ENCODE measurements at regions not wholly inside any gene's neighbourhood (a gene's known extent, or its start where the extent isn't known, plus 50 kb on each side); places are given as distances from the start of the nearest gene placed in this dataset.

- POLR2A ChIA-PET, result no interaction called here
- peaks cover 6 to 31% (median 16%) of the 10 kb centered on the region in 9 donors for H3K9me3 Mint-ChIP-seq
- no peaks in the 10 kb centered on the region for H3K27me3 Mint-ChIP-seq
- no peak for DNase-seq
- no peak overlapping the region for H3K4me3 Mint-ChIP-seq
- H3K4me1 Mint-ChIP-seq, result no peaks in the 10 kb centered on the region
- ATAC-seq, result no peak
- H3K36me3 Mint-ChIP-seq, result no peaks in the 10 kb centered on the region
- no peak overlapping the region for H3K27ac Mint-ChIP-seq
Measured at GRCh38 chr5:24788829-24789514, 144.2 kb upstream of the CDH10 start.

- H3K9me3 Mint-ChIP-seq, result peaks cover 0 to 21% (median 11%) of the 10 kb centered on the region in 9 donors
- H3K27me3 Mint-ChIP-seq, result no peaks in the 10 kb centered on the region
- H3K27ac Mint-ChIP-seq, result no peak overlapping the region
- no peak for ATAC-seq
- POLR2A ChIA-PET, result no interaction called here
- no peaks in the 10 kb centered on the region for H3K36me3 Mint-ChIP-seq
- DNase-seq, result no peak
- no peak overlapping the region for H3K4me3 Mint-ChIP-seq
- H3K4me1 Mint-ChIP-seq, result no peaks in the 10 kb centered on the region
Measured at GRCh38 chr5:24786108-24786507, 141.3 kb upstream of the CDH10 start.

- no peak for ATAC-seq
- Mint-ChIP-seq H3K9me3 (peaks cover 0 to 19% (median 9%) of the 10 kb centered on the region in 9 donors), H3K27ac (no peak overlapping the region), H3K36me3 (no peaks in the 10 kb centered on the region), H3K4me1 (no peaks in the 10 kb centered on the region), H3K27me3 (no peaks in the 10 kb centered on the region), H3K4me3 (no peak overlapping the region)
- POLR2A ChIA-PET, result no interaction called here
- DNase-seq, result no peak
Measured at GRCh38 chr5:24783596-24783995, 138.8 kb upstream of the CDH10 start.

GRCh38 chr5:24777392-24777791, 132.6 kb upstream of the CDH10 start:
- Mint-ChIP-seq H3K9me3 (peaks cover 0 to 31% (median 10%) of the 10 kb centered on the region in 9 donors), H3K27me3 (no peaks in the 10 kb centered on the region), H3K4me1 (no peaks in the 10 kb centered on the region), H3K36me3 (peaks cover 0 to 8% (median 0%) of the 10 kb centered on the region in 3 donors), H3K4me3 (no peak overlapping the region), H3K27ac (no peak overlapping the region)
- POLR2A ChIA-PET, result no interaction called here
- ATAC-seq (no peak), DNase-seq (no peak)

DNA sequence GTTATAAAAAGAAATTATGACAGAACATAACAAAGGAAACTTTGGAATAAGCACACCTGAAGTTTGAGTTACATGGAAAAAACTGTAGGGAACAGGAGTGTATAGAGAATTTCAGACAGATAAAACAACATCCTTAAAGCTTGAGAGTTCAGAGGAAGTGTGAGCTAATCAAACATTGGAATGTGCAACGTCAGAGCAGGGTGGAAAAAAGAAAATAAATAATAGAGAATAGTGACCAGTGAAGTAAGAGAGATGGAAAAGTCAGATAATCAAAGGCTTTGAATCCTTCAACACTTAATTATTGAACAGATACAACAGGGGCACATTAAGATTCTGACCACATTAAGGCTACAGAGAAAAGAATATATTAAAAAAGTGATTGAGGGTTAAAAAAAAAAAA, 128.5 kb upstream of the CDH10 start:
- Mint-ChIP-seq H3K9me3 (peaks cover 0 to 35% (median 16%) of the 10 kb centered on the region in 9 donors), H3K27ac (no peak overlapping the region), H3K4me1 (no peaks in the 10 kb centered on the region), H3K36me3 (peaks cover 0 to 14% (median 0%) of the 10 kb centered on the region in 3 donors), H3K4me3 (no peak overlapping the region), H3K27me3 (no peaks in the 10 kb centered on the region)
- POLR2A ChIA-PET, result no interaction called here
- no peak for ATAC-seq
- DNase-seq, result no peak

DNA sequence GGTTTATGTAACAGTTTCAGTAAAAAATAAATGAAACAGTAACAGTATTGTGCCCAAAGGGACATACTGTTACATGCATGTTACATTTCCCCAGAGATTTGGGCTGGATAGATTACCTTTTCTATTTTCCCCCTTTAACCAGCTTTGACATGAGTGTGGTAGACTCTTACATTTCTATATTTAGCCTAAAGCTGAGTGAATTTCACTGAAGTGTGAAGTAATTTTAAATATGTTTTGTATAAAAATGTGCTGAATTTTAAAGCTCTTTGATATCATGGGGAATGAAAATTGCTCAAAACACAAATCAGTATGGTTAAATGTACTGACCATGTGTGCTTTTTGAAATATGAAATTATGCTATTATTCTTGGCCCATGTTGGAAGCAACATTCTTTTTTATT, 122.3 kb upstream of the CDH10 start:
- no peak overlapping the region for H3K27ac Mint-ChIP-seq
- DNase-seq (no peak), ATAC-seq (no peak)
- no peaks in the 10 kb centered on the region for H3K4me1 Mint-ChIP-seq
- no peak overlapping the region for H3K4me3 Mint-ChIP-seq
- H3K27me3 Mint-ChIP-seq, result no peaks in the 10 kb centered on the region
- peaks cover 0 to 3% (median 0%) of the 10 kb centered on the region in 3 donors for H3K36me3 Mint-ChIP-seq
- POLR2A ChIA-PET, result no interaction called here
- H3K9me3 Mint-ChIP-seq, result peaks cover 2 to 31% (median 12%) of the 10 kb centered on the region in 9 donors

- peaks cover 0 to 8% (median 0%) of the 10 kb centered on the region in 3 donors for H3K36me3 Mint-ChIP-seq
- H3K27ac Mint-ChIP-seq, result no peak overlapping the region
- DNase-seq, result no peak
- no peaks in the 10 kb centered on the region for H3K4me1 Mint-ChIP-seq
- POLR2A ChIA-PET, result no interaction called here
- H3K4me3 Mint-ChIP-seq, result no peak overlapping the region
- peaks cover 5 to 43% (median 19%) of the 10 kb centered on the region in 9 donors for H3K9me3 Mint-ChIP-seq
- no peaks in the 10 kb centered on the region for H3K27me3 Mint-ChIP-seq
- no peak for ATAC-seq
Measured at GRCh38 chr5:24765219-24765618, 120.4 kb upstream of the CDH10 start.

GRCh38 chr5:24750355-24750754, 105.6 kb upstream of the CDH10 start:
- Mint-ChIP-seq H3K27me3 (no peaks in the 10 kb centered on the region), H3K4me1 (no peaks in the 10 kb centered on the region), H3K36me3 (no peaks in the 10 kb centered on the region), H3K9me3 (peaks cover 7 to 47% (median 16%) of the 10 kb centered on the region in 9 donors), H3K4me3 (no peak overlapping the region), H3K27ac (no peak overlapping the region)
- POLR2A ChIA-PET, result no interaction called here
- DNase-seq (no peak), ATAC-seq (no peak)

- DNase-seq (no peak), ATAC-seq (no peak)
- Mint-ChIP-seq H3K36me3 (no peaks in the 10 kb centered on the region), H3K4me1 (no peaks in the 10 kb centered on the region), H3K9me3 (peaks cover 7 to 47% (median 23%) of the 10 kb centered on the region in 9 donors), H3K27me3 (no peaks in the 10 kb centered on the region), H3K27ac (no peak overlapping the region), H3K4me3 (no peak overlapping the region)
- POLR2A ChIA-PET, result no interaction called here
Measured at GRCh38 chr5:24749701-24750100, 104.9 kb upstream of the CDH10 start.

GRCh38 chr5:24747327-24747726, 102.5 kb upstream of the CDH10 start:
- POLR2A ChIA-PET, result no interaction called here
- H3K36me3 Mint-ChIP-seq, result no peaks in the 10 kb centered on the region
- H3K27me3 Mint-ChIP-seq, result no peaks in the 10 kb centered on the region
- H3K4me1 Mint-ChIP-seq, result no peaks in the 10 kb centered on the region
- H3K9me3 Mint-ChIP-seq, result peaks cover 3 to 45% (median 19%) of the 10 kb centered on the region in 9 donors
- DNase-seq (no peak), ATAC-seq (no peak)
- no peak overlapping the region for H3K4me3 Mint-ChIP-seq
- no peak overlapping the region for H3K27ac Mint-ChIP-seq

- no peaks in the 10 kb centered on the region for H3K27me3 Mint-ChIP-seq
- no peak overlapping the region for H3K4me3 Mint-ChIP-seq
- no peak overlapping the region for H3K27ac Mint-ChIP-seq
- peaks cover 7 to 35% (median 12%) of the 10 kb centered on the region in 9 donors for H3K9me3 Mint-ChIP-seq
- H3K4me1 Mint-ChIP-seq, result no peaks in the 10 kb centered on the region
- POLR2A ChIA-PET, result no interaction called here
- ATAC-seq (no peak), DNase-seq (no peak)
- no peaks in the 10 kb centered on the region for H3K36me3 Mint-ChIP-seq
Measured at GRCh38 chr5:24742334-24742733, 97.6 kb upstream of the CDH10 start.

GRCh38 chr5:24737163-24737562, 92.4 kb upstream of the CDH10 start:
- Mint-ChIP-seq H3K27me3 (no peaks in the 10 kb centered on the region), H3K27ac (no peak overlapping the region), H3K4me3 (no peak overlapping the region), H3K36me3 (no peaks in the 10 kb centered on the region), H3K9me3 (peaks cover 4 to 37% (median 14%) of the 10 kb centered on the region in 9 donors), H3K4me1 (no peaks in the 10 kb centered on the region)
- no peak for ATAC-seq
- DNase-seq, result no peak
- POLR2A ChIA-PET, result no interaction called here

- no peaks in the 10 kb centered on the region for H3K36me3 Mint-ChIP-seq
- H3K27ac Mint-ChIP-seq, result no peak overlapping the region
- H3K4me1 Mint-ChIP-seq, result no peaks in the 10 kb centered on the region
- POLR2A ChIA-PET, result no interaction called here
- ATAC-seq (no peak), DNase-seq (no peak)
- no peak overlapping the region for H3K4me3 Mint-ChIP-seq
- H3K9me3 Mint-ChIP-seq, result peaks cover 2 to 35% (median 11%) of the 10 kb centered on the region in 9 donors
- H3K27me3 Mint-ChIP-seq, result no peaks in the 10 kb centered on the region
Measured at GRCh38 chr5:24735284-24735683, 90.5 kb upstream of the CDH10 start.

DNA sequence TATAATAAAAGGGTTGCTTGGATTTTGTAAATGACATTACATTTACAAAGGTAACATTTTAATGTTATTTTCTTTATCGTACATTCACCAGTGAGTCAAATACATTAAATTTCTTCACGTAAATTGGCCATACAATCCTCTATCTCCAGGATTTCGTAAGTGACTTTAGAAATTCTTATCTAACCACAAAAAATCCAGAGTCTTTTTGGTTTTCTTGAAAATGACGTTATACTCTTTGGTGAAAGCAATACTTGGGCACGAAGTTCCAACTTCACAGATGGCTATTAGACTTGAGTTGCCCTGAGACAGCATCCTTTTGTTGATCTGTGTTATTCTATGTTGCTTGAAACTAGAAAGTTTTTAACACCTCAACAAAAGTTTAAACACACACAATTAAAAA, 87.4 kb upstream of the CDH10 start:
- H3K36me3 Mint-ChIP-seq, result peaks cover 0 to 4% (median 0%) of the 10 kb centered on the region in 3 donors
- POLR2A ChIA-PET, result no interaction called here

More for the DNA sequence above, 87.4 kb upstream of the CDH10 start:
- H3K9me3 Mint-ChIP-seq, result peaks cover 3 to 51% (median 21%) of the 10 kb centered on the region in 9 donors
- H3K4me3 Mint-ChIP-seq, result no peak overlapping the region
- no peak overlapping the region for H3K27ac Mint-ChIP-seq
- ATAC-seq, result no peak
- no peak for DNase-seq
- no peaks in the 10 kb centered on the region for H3K27me3 Mint-ChIP-seq
- H3K4me1 Mint-ChIP-seq, result no peaks in the 10 kb centered on the region

Measured in naive thymus-derived CD8-positive, alpha-beta T cell (primary cell).